Right kidney (tissue), 1 donor: ENCODE measurements at regions not wholly inside any gene's neighbourhood (a gene's known extent, or its start where the extent isn't known, plus 50 kb on each side); places are given as distances from the start of the nearest gene placed in this dataset.
A peak's percentile ranks its signal among the peaks of the same experiment; 100 is the strongest.

ENCODE experiments used
- DNase-seq: peaks from one replicate; pipeline ENCODE4 v3.0.0-alpha.2; 2016

DNA sequence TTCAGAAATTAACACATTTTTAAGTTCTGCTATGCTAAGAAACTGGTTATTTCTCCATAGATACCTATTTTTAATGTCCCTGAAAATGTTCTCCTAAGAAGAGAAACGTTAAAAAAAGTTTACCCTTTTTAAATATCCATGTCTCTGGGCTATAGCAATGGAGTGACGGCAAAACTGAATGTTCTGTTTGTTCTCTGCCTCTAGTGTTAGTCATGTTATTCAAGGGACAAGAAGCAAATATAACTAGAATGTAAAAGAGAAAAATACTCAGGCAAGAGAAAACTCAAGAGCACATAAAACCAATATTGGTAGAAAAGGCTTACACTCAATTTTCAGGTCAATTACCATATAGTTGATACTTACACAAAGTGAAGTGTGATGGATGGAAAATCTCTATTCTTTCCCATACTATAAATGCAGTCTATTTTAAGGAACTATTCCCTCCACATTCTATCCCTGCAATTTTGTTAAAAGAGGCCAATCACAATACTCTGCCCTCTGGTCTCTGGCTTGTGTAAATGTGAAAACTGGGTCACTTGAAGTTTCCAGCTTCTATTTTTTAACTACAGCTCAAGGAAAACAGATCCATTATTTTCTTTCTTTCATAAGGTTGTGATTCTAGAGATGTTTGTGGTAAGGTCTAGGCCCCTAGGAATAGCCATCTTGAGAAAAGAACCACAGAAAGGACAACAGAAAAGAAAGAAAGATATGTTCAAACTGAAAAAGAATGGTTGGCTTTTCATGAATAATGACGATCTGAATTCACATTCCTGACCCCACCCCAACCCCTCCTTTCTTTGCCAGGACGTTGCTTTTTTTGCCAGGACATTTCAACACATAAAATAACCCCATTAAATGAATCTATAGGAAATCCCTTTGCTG is 200.3 kb upstream of the FAM83B start:
- DNase-seq, result no peak

DNA sequence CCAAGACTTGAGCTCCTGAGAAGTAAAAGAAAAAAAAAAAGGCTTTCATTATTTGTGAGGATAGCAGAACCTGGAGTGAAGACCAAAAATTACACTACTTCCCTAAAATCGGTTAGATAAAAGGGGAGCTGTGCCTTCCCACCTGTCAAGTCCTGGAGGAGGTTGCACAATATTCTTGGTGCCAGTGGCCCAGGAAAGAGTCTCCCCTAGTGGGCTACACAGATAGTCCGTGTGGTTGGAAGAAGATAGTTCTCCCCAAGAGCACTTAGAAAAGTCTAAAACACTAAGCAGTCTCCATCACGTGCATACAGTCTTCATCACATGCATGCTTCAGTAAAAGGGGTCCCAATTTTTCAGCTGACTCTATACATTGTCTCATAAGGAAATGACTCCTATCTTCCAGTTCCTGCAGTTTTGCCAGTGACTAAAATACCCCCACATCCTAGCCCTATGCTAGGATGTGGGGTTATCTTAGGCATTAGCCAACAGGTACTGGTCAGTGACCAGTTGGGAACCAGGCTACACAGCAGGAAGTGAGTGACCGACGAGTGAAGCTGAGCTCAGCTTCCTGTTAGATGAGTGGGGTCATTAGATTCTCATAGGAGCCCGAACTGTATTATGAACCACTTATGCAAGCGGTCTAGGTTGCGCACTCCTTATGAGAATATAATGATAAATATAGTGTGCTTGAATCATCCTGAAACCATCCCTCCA is 199.5 kb upstream of the FAM83B start:
- DNase-seq, result no peak

DNA sequence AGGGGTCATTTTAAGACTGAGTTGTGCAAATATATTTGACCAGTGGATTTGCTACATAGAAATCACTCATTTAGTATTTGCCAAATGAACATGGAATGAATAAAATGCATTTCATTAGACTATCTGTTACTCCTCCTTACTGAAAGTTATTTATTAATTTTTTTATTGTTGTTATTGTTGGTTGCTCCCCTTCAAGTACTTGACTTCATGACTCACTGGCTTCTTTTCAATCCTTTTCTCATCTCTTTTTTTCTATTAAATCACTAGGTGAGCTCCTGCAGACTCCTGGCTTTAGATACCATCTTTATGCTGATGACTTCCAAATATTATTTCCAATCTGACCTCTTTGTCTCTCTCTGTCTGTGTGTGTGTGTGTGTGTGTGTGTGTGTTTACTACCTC is 192.2 kb upstream of the FAM83B start:
- no peak for DNase-seq

DNA sequence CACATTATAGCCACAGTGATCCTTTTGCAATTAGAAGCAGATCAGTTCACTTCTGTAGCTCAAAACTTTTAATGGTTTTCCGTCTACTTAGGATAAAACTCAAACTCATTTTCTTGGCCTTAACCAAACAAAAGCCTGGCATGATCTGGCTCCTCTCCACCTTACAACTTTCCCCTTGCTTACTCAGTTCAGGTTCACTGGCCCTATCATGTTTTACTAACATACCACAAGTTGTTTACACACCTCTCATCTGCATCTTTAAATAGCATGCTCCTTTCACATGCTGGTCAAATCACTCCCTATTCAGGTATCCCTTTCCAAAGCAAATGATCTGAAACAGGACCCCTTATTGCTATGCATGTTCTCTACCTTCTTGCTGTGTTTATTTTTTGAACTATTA is 191.4 kb upstream of the FAM83B start:
- no peak for DNase-seq

DNA sequence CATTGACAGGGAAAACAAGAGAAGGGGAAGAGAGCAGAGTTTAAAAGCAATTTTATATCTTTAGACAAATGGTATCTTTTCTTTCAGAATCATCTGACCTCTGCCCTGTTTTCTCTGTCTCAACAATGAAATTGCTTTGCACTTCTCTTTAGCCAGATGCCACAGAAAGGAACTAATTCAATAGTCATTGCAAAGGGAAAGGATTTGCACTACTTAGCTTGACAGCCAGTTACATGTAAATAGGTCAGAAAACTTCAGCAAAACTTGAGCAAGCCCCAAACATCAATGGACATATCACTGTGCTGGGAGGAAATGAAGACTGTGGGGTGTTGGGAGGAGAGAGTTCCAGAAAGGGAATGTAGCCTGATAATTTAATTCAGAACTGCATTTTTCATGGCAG is 181.3 kb upstream of the FAM83B start:
- no peak for DNase-seq

DNA sequence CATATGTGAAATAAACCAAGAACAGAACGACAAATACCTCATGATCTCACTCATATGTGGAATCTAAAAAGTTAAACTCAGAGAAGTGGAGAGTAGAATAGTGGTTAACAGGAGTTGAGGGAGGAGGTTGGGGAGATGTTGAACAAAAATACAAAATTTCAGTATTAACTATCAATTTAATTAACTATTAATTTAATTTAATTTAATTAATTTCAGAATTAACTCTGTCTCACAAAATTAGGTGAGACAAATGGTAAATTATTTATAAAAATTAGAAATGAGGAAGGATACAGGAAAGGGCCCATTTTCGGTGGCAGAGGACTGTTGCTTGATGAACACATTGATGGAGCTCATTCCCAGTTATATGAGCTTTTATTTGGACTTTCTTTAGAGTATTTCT is 166.0 kb upstream of the FAM83B start:
- DNase-seq, result no peak

DNA sequence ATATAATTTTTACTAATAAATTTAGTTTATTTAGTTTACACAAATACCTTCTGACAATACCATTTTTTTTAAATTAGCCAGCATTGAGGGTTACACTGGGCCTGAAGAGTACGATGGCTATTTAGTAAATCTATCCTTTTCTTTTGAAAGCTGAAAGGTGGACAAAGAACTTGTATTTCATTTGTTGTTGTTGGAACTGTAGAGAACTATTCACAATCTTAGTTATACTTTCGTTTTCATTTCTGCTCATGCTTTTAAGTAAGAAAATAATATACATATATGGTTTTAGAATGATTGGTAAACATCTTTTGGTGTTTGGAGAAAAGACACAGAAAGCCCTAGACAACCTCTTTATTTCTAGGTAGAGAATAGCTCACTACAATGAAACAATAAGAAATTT is 165.3 kb upstream of the FAM83B start:
- no peak for DNase-seq

DNA sequence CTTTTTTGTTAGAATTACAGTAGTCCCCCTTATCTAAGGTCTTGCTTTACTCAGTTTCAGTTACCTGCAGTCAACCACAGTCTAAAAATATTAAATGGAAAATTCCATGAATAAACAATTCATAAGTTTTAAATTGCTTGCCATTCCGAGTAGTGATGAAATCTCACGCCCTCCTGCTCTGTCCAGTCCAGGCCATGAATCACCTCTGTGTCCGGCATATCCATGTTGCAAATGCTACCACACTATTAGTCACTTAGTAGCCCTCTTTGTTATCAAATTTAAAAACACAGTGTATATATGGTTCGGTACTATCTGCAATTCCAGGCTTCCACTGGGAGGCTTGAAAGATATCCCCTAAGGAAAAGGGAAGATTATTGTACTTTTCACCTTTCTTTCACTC is 164.6 kb upstream of the FAM83B start:
- no peak for DNase-seq

DNA sequence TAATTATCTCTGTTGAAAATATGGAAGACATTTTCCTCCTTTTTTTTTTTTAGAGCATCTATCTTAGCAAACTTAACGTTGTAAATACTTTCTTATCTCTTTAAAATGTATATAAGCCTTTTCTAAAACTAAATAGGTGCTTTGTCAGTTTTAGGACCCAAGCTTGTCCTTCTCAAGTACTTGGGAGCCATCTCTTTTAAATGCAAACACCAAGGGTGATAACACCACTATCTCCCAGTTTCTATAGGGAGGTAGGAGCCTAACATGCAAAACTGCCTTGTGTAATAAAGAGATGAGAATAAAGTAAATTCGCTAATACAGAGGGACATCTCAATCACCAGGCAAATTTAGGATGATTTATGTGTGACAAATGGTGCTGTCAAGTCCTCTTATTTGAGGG is 157.0 kb upstream of the FAM83B start:
- DNase-seq, result no peak

DNA sequence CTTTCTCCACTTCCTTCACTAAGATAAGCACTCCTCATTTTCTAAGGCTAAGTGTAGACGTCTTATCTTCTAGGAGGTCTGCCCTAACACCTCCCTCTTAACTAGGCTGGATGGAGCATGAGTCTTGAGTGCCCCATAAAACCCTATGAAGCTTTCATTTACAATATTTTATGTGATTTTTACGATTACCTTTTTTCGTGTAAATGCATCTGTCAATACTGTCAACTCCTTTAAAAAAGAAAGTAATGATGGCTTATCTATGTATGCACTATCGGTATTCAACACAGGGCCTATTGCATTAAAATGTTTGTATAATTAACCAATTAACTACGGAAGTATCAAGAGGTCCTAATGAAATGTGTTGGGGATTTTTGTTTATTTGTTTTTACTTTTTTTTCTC is 156.0 kb upstream of the FAM83B start:
- DNase-seq, result no peak

DNA sequence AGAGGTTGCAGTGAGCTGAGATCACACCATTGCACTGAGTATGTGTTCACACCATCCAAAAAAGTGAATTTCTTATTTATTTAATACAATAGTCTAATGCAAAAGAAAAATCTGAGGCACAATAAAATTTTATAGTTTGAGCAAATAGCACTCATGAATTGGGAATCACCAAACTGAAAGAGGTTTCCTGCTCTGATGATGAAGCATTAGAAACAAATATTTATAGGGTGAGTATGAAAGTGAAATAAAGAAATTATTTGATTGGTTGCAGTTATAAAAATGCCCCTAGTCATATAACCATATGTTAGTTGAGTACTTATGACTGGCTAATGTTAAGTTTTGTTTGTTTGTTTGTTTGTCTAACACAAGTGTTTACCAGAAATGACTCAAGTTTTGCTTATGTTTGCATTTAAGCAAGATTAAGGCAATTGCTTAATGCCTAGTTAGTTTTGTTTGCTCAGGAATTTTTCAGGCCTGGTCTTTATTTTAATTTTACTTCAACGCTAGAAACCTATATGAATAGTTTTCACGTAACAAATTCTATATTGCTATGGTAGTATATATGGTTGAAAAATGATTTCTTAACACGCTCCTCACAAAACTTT is 151.5 kb upstream of the FAM83B start:
- no peak for DNase-seq

DNA sequence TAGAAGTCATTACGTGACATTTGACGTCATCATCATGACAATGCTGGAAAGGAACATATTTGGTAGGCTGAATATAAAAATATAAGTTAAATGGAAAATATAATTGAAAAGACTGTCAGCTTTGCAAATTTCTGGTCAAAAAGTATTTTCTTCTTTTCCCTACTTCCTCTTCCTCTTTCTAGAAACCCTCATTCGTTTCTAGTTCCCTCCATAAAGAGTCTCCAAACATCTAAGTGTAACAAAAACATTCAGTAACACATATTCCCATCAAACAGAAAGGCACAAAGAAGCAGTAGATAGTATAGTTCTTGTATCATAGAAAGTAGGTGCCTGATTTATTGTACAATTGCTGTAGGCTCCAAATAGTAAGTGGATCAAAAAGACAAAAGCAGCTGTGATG is 150.8 kb upstream of the FAM83B start:
- DNase-seq, result no peak

DNA sequence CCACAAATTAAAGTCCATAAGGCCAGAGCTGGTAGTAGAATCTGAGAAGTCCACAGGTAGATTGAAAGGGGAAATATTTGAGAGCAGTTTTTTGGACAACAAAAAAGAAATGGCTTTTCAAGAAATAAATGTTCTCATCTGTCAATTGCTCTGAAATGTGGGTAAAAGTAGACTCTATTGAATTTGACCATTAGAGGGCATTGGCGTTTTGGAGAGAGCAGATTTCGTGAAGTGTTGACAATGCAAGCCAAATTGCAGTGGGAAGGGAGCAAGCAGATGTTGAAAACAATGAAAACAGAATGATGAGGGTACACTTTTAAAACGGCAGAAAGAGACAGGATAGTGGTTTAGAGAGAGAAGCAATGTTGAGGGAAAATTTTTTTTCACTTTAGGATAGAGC is 149.1 kb upstream of the FAM83B start:
- DNase-seq, result no peak

DNA sequence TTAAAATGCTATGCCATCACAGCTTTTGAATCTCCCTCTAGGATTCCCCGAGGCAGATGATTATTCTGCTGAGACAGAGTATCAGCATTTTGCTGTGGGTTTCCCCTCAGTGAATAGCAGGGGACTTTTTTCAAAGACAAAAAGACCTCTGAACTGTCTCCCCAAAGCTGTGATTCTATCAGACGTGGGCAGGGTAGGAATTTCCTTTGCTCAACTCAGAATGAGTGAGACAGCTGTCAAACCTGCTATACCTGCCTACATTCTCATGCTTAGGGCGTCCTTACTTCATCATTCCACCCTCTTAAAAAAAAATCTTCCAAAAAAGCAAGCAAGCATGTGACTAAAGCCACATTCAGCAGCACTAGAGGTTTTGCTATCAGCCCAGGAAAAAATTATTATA is 147.6 kb upstream of the FAM83B start:
- DNase-seq, result no peak

DNA sequence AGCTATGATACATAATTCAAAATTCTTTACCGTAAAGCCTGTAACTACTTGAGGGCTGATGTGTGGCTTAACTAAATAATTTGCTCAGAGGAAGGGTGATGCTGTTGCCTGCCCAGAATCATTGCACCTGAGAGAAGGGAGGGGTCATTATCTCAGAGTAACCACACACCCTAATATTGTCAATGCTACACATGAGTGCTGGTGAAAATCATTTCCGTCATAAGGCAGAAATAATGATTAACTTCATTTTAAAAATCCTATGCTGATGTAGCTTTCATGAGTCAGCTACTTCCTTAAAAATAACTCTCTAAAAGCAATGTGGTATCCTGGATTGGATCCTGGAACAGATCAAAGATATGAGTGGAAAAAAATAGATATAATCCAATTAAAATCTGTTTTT is 146.4 kb upstream of the FAM83B start:
- DNase-seq, result no peak

DNA sequence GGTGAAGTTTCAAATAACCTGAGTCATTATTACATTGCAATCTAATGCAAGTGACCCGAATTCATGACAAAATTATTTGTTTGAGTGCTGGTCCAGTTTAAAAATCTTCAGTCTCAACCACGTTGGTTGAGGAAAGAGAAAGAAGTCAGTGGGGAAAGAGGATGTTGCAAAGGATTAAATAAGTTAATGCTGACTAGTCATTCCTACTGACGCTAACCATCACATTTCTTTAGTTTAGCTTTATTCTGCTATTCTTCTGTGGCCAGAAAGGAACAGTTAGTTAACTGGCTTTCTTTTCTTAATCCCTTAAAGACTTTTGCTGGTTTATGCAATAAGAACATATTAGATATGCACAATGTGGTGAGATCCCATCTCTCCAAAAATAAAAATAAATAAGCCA is 143.8 kb upstream of the FAM83B start:
- no peak for DNase-seq

DNA sequence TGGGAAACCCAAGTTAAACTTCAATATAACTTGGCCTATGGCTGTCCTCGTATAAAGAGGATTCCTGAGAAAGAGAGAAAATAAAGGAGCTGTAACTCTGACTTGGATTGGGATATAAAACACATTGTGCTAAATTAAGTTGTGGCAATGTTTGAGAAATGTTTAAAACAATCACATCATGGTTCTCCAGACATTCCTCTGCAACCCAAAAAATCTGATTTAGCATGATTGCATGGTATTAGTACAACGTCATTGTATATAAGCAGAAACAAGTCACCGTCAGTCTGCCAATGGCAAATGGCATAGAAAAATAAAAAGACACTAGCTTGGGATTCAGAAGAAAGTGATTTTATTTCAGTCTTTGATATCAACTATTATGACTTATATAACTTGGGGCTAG is 140.2 kb upstream of the FAM83B start:
- no peak for DNase-seq

DNA sequence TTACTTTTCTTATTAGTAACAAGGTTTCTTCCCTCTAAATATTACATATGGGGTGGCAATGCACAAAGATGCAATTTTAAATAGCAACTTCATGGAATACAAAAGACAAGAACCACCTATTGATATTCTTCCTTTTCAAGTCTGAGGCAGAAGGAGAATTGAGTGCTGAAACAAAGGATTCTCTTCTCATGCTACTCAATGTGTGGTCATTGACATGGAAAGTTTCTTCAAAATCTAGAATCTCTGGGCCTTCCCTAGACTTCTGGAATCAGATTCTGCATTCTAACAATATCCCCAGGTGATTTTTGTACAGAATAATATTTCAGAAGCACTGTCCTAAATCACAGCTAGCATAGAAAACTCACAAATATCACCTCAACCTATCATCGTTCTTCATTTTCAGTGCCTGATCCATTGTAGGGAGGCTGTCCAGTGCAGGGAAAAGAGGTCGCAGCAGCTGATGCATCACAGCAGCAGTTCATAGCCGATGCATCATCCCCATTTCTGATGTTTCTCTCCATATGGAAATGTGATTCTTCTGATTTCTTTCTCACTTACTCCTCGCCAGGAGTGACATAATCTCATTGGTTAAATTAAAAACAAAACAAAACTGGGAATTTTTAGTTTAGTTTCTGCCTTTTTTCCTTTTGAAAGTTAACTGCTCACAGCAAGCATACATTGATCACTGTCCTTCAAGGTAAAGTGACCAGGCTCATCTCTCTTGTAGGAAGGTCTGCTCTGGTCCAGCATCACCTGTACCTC is 139.5 kb upstream of the FAM83B start:
- DNase-seq, result no peak

DNA sequence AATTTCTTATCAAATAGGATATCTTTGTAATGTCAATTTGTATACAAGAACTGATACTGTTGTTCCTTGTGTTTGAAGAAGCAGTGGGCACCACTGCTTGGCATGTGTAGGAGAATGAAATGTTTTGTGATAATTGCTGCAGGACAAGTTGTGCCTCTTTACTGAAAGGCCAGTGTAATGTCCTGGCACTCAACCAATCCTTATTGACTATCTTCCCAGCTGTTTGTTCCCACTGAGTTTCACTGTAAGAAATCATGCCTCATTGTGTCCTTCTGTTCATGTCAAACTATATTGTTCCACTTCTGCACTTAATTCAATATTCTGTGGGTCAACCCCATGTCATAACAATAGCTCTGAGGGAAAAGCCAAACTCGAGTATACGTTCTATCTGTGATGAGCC is 136.1 kb upstream of the FAM83B start:
- no peak for DNase-seq

DNA sequence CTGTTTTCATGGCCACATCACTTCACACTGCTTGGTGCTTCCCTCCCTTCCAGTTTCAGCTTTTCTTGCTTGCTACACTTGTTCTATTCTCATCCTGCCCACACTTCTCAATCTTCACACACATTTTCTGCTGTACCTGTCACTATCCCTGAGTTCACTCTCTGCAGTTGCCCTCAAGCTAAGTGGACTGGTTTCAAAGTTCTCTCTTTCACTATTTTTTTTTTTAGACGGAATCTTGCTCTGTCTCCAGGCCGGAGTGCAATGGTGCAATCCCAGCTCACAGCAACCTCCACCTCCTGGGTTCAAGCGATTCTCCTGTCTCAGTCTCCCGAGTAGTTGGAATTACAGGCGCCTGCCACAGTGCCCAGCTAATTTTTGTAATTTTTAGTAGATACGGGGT is 130.6 kb upstream of the FAM83B start:
- no peak for DNase-seq

DNA sequence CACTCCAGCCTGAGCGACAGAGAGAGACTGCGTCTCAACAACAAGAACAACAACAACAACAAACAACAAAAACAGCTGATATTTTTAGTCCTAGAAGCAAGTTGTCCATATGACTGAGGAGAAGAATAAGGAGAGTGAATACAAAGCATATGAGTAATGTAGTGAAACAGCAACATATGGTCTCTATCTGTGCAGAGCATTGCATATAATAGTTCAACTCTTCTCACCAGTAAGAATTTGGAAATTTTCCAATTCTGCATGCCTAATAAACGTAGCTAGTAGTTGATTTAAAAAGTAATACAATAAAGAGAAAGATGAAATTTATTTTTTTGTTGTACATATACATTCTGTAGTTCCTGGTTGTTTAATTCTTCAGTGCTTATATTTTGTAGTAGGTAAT is 129.7 kb upstream of the FAM83B start:
- no peak for DNase-seq

DNA sequence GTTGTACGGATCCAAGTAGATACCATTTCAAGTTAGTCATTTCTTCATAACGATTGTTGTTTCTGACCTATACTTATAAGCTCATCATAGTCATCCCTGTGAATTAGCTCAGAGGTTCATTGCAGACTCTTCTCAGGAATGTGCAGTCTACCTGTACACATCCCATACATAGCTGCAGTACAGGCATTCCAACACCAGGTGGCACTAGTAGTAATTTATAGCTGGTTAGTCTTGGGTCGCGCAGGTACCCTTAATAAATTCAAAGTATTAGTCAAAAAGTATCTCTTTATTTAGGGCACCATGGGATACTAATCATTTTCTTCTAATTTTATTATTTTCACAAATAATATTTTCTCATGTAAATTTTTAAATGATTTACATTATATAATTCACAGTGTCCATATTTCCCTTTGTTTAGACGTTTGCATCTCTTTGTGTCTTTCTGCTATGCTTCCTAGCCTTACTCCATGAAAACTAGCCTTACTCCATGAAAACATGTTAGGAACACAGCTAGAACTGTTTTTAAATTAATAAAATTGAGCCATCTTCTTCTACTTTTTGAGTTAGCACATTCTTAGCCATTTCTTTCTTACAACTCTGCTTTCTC is 128.6 kb upstream of the FAM83B start:
- peak; percentile 28 for DNase-seq
